ENCODE measurements at regions not wholly inside any gene's neighbourhood (a gene's known extent, or its start where the extent isn't known, plus 50 kb on each side); places are given as distances from the start of the nearest gene placed in this dataset.
"Not testable (repeated sequence)": the region's sequence is repeated elsewhere in the genome, so short reads cannot be mapped to it uniquely, and the experiment has no call there.

DNA sequence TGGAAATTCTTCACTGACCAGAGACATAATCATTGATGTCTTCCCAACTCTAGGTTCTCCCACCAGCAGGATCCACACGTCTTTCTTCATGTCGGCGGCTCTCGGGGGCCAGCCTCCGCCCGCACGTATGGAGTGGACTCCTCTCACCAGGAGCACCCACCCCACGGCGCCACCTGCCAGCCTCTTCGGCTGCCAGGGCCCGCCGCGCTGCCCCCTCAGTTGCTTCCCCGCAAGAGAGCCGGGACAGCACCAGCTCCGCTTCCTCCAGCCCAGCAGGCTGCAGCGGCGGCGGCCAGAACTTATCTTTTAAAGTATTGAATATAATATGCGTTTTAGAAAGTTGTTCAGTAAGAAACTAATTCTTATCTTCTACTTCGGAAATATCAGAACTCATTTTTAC is 273.5 kb downstream of the LIPI start:
- Histone ChIP-seq H3K27ac (ENCODE audit: low read length) (no peak overlapping the region), H3K4me3 (ENCODE audit: low read depth in 2 of 2, low read length in 2 of 2) (no peak overlapping the region), H3K27me3 (ENCODE audit: control insufficient read depth, insufficient read depth, low read length) (no peaks in the 10 kb centered on the region), H3K9me3 (ENCODE audit: control insufficient read depth, insufficient read depth, low read depth, low read length) (no peaks in the 10 kb centered on the region), H3K36me3 (ENCODE audit: control insufficient read depth, insufficient read depth, low read length) (no peaks in the 10 kb centered on the region), H3K4me1 (ENCODE audit: control insufficient read depth, insufficient read depth, low read length) (no peaks in the 10 kb centered on the region)
- ChIA-PET POLR2A (no interaction called here), CTCF (no interaction called here)
- in situ Hi-C loops (cut with HindIII; ENCODE audit: low pct_unique_long_range_greater_than_20kb, low sequenced_read_pairs) = no loop called here
- TF ChIP-seq POLR2AphosphoS5 (IDR thresholded peaks at IDR 0.05; ENCODE audit: low read depth, low read length) = no peak
- ATAC-seq = no peak
- intact Hi-C loops (cut with micrococcal nuclease; ENCODE audit: unreplicated experiment) = no loop called here
- TSS peak; percentile 70 for BruUV-seq (replicated peaks)
- DNase-seq (ENCODE audit: low read depth, low spot score) = no peak

DNA sequence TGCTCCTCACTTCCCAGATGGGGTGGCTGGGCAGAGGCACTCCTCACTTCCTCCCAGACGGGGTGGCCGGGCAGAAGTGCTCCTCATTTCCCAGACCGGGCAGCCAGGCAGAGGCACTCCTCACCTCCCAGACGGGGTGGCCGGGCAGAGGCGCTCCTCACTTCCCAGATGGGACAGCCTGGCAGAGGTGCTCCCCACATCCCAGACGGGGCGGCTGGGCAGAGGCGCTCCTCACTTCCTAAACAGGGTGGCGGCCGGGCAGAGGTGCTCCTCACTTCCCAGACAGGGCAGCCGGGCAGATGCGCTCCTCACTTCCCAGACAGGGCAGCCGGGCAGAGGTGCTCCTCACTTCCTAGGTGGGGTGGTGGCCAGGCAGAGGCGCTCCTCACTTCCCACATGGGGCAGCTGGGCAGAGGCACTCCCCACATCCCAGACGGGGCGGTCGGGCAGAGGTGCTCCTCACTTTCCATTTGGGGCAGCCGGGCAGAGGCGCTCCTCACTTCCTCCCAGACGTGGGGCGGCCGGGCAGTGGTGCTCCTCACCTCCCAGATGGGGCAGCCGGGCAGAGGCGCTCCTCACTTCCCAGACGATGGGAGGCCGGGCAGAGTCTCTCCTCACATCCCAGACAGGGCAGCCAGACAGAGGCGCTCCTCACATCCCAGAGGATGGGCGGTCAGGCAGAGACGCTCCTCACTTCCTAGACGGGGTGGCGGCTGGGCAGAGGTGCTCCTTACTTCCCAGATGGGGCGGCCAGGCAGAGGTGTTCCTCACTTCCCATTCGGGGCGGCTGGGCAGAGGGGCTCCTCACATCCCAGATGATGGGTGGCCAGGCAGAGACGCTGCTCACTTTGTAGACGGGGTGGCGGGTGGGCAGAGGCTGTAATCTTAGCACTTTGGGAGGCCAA is 274.5 kb downstream of the LIPI start:
- in situ Hi-C loops (cut with HindIII; ENCODE audit: low pct_unique_long_range_greater_than_20kb, low sequenced_read_pairs); POLR2A ChIA-PET; DNase-seq (ENCODE audit: low read depth, low spot score): not testable (repeated sequence)

DNA sequence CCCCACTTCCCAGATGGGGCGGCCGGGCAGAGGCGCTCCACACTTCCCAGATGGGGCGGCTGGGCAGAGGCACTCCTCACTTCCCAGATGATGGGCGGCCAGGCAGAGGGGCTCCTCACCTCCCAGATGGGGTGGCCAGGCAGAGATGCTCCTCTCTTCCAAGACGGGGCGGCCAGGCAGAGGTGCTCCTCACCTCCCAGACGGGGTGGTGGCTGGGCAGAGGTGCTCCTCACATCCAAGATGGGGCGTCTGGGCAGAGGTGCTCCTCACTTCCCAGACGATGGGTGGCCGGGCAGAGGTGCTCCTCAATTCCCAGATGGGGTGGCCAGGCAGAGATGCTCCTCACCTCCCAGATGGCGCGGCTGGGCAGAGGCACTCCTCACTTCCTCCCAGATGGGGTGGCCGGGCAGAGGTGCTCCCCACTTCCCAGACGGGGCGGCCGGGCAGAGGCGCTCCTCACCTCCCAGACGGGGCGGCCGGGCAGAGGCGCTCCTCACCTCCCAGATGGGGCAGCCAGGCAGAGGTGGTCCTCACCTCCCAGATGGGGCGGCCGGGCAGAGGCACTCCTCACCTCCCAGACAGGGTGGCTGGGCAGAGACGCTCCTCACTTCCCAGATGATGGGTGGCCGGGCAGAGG is 275.2 kb downstream of the LIPI start:
- ATAC-seq; POLR2A ChIA-PET; CTCF ChIA-PET; BruUV-seq (replicated peaks); H3K36me3 ChIP-seq (ENCODE audit: control insufficient read depth, insufficient read depth, low read length); in situ Hi-C loops (cut with HindIII; ENCODE audit: low pct_unique_long_range_greater_than_20kb, low sequenced_read_pairs); H3K27ac ChIP-seq (ENCODE audit: low read length); DNase-seq (ENCODE audit: low read depth, low spot score); H3K9me3 ChIP-seq (ENCODE audit: control insufficient read depth, insufficient read depth, low read depth, low read length); H3K27me3 ChIP-seq (ENCODE audit: control insufficient read depth, insufficient read depth, low read length); intact Hi-C loops (cut with micrococcal nuclease; ENCODE audit: unreplicated experiment); H3K4me1 ChIP-seq (ENCODE audit: control insufficient read depth, insufficient read depth, low read length); H3K4me3 ChIP-seq (ENCODE audit: low read depth in 2 of 2, low read length in 2 of 2): not testable (repeated sequence)

More for the DNA sequence above, 274.5 kb downstream of the LIPI start:
- H3K9me3 ChIP-seq (ENCODE audit: control insufficient read depth, insufficient read depth, low read depth, low read length); H3K36me3 ChIP-seq (ENCODE audit: control insufficient read depth, insufficient read depth, low read length); ATAC-seq; intact Hi-C loops (cut with micrococcal nuclease; ENCODE audit: unreplicated experiment); H3K4me1 ChIP-seq (ENCODE audit: control insufficient read depth, insufficient read depth, low read length); H3K27ac ChIP-seq (ENCODE audit: low read length); BruUV-seq (replicated peaks); H3K4me3 ChIP-seq (ENCODE audit: low read depth in 2 of 2, low read length in 2 of 2); H3K27me3 ChIP-seq (ENCODE audit: control insufficient read depth, insufficient read depth, low read length); CTCF ChIA-PET: not testable (repeated sequence)

DNA sequence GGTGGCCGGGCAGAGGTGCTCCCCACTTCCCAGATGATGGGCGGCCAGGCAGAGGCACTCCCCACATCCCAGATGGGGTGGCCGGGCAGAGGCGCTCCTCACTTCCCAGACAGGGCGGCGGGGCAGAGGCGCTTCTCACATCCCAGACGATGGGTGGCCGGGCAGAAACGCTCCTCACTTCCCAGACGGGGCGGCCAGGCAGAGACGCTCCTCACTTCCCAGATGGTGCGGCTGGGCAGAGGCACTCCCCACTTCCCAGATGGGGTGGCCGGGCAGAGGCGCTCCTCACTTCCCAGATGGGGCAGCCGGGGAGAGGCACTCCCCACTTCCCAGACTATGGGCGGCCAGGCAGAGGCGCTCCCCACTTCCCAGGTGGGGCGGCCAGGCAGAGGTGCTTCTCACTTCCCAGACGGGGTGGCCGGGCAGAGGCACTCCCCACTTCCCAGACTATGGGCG is 275.8 kb downstream of the LIPI start:
- H3K4me1 ChIP-seq (ENCODE audit: control insufficient read depth, insufficient read depth, low read length); intact Hi-C loops (cut with micrococcal nuclease; ENCODE audit: unreplicated experiment); POLR2A ChIA-PET; H3K9me3 ChIP-seq (ENCODE audit: control insufficient read depth, insufficient read depth, low read depth, low read length); H3K4me3 ChIP-seq (ENCODE audit: low read depth in 2 of 2, low read length in 2 of 2); in situ Hi-C loops (cut with HindIII; ENCODE audit: low pct_unique_long_range_greater_than_20kb, low sequenced_read_pairs); BruUV-seq (replicated peaks); H3K27ac ChIP-seq (ENCODE audit: low read length); H3K27me3 ChIP-seq (ENCODE audit: control insufficient read depth, insufficient read depth, low read length); DNase-seq (ENCODE audit: low read depth, low spot score); CTCF ChIA-PET; H3K36me3 ChIP-seq (ENCODE audit: control insufficient read depth, insufficient read depth, low read length); ATAC-seq: not testable (repeated sequence)

DNA sequence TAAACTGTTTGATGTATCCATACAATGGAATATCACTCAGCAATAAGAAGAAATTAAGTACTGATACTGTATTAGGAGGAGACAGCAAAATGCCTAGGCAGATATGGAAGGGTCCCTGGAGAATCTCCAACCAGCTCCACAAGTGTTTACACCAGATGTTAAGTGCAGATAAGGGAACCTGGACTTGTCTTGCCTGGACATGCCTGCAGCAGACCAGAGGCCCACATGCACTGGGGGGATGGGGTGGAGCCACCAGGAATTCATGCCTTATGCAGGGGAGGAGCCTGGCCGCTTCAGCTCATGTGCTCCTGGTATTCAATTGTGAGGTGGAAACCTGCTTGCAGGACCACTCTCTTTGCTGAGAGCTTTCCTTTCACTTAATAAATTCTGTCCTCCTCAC is 287.6 kb downstream of the LIPI start:
- BruUV-seq (replicated peaks); H3K27me3 ChIP-seq (ENCODE audit: control insufficient read depth, insufficient read depth, low read length); H3K4me1 ChIP-seq (ENCODE audit: control insufficient read depth, insufficient read depth, low read length); H3K36me3 ChIP-seq (ENCODE audit: control insufficient read depth, insufficient read depth, low read length); POLR2A ChIA-PET; intact Hi-C loops (cut with micrococcal nuclease; ENCODE audit: unreplicated experiment); H3K27ac ChIP-seq (ENCODE audit: low read length); DNase-seq (ENCODE audit: low read depth, low spot score); H3K4me3 ChIP-seq (ENCODE audit: low read depth in 2 of 2, low read length in 2 of 2); ATAC-seq; in situ Hi-C loops (cut with HindIII; ENCODE audit: low pct_unique_long_range_greater_than_20kb, low sequenced_read_pairs); CTCF ChIA-PET; H3K9me3 ChIP-seq (ENCODE audit: control insufficient read depth, insufficient read depth, low read depth, low read length): not testable (repeated sequence)

DNA sequence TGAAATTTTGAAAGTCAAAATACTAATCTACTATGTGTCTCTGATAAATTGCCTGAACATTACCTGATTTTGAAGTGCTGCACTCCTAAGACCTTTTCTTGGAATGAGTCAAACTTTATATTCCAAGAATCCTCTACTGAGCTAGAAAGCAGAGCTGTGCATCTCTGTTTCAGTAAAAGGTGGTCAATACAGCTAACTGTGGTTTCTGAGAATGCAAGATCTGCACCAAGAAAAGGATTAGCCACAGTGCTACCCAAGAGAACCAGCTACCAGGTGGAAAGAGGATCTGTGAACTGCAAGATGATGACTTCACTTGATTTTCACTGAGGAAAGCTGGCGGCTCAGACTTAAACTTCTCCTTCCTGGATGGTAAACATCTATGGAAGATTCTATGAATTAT is 289.3 kb downstream of the LIPI start:
- CTCF ChIA-PET; H3K4me3 ChIP-seq (ENCODE audit: low read depth in 2 of 2, low read length in 2 of 2); H3K9me3 ChIP-seq (ENCODE audit: control insufficient read depth, insufficient read depth, low read depth, low read length); in situ Hi-C loops (cut with HindIII; ENCODE audit: low pct_unique_long_range_greater_than_20kb, low sequenced_read_pairs); H3K36me3 ChIP-seq (ENCODE audit: control insufficient read depth, insufficient read depth, low read length); DNase-seq (ENCODE audit: low read depth, low spot score); intact Hi-C loops (cut with micrococcal nuclease; ENCODE audit: unreplicated experiment); H3K27ac ChIP-seq (ENCODE audit: low read length); ATAC-seq; BruUV-seq (replicated peaks); H3K27me3 ChIP-seq (ENCODE audit: control insufficient read depth, insufficient read depth, low read length); POLR2A ChIA-PET; H3K4me1 ChIP-seq (ENCODE audit: control insufficient read depth, insufficient read depth, low read length): not testable (repeated sequence)

DNA sequence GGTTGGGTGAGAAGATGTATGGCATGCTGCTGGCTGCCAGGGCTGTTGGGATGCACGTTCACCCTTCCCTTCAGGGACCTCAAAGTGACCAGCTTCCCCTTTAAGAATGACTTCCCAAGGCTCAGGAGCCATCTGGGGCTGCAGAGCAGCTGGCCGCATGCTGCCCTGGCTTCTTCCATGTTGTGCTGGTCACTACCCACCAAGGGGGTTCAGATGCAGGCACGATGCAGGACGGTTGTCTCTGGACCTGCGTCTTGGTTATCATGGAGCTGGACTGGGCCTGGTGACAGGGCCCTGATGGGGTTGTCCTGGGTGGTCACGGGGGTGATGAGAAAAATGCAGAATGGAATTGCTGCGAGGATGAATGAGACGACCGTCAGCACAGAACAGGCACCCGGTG is 297.8 kb downstream of the POTED start:
- H3K9me3 ChIP-seq (ENCODE audit: control insufficient read depth, insufficient read depth, low read depth, low read length); CTCF ChIA-PET; in situ Hi-C loops (cut with HindIII; ENCODE audit: low pct_unique_long_range_greater_than_20kb, low sequenced_read_pairs); POLR2A ChIA-PET; H3K27me3 ChIP-seq (ENCODE audit: control insufficient read depth, insufficient read depth, low read length); H3K4me1 ChIP-seq (ENCODE audit: control insufficient read depth, insufficient read depth, low read length); BruUV-seq (replicated peaks); ATAC-seq; intact Hi-C loops (cut with micrococcal nuclease; ENCODE audit: unreplicated experiment); DNase-seq (ENCODE audit: low read depth, low spot score); H3K36me3 ChIP-seq (ENCODE audit: control insufficient read depth, insufficient read depth, low read length); H3K27ac ChIP-seq (ENCODE audit: low read length); H3K4me3 ChIP-seq (ENCODE audit: low read depth in 2 of 2, low read length in 2 of 2): not testable (repeated sequence)

Measured in Panc1 (cell line).